ENCODE measurements at regions not wholly inside any gene's neighbourhood (a gene's known extent, or its start where the extent isn't known, plus 50 kb on each side); places are given as distances from the start of the nearest gene placed in this dataset.

GRCh38 chr1:217032715-217033367 lies 309.6 kb upstream of the ESRRG start:
- H3K4me3 ChIP-seq (ENCODE audit: low read depth, low read length) = no peak overlapping the region
- TF ChIP-seq CTCF (IDR thresholded peaks at IDR 0.05; ENCODE audit: low read depth, low read length) = no peak

GRCh38 chr1:217029281-217030157 lies 306.3 kb upstream of the ESRRG start:
- TF ChIP-seq CTCF (IDR thresholded peaks at IDR 0.05; ENCODE audit: low read depth, low read length) = no peak
- H3K4me3 ChIP-seq (ENCODE audit: low read depth, low read length) = no peak overlapping the region

- H3K4me3 ChIP-seq (ENCODE audit: low read depth, low read length) = no peak overlapping the region
- no peak for TF ChIP-seq CTCF (IDR thresholded peaks at IDR 0.05; ENCODE audit: low read depth, low read length)
These were observed 304.3 kb upstream of the ESRRG start for GRCh38 chr1:217027403-217028080.

GRCh38 chr1:217026531-217026930 lies 303.3 kb upstream of the ESRRG start:
- TF ChIP-seq CTCF (IDR thresholded peaks at IDR 0.05; ENCODE audit: low read depth, low read length) = no peak
- H3K4me3 ChIP-seq (ENCODE audit: low read depth, low read length) = no peak overlapping the region

GRCh38 chr1:217025381-217025780 lies 302.2 kb upstream of the ESRRG start:
- H3K4me3 ChIP-seq (ENCODE audit: low read depth, low read length) = no peak overlapping the region
- TF ChIP-seq CTCF (IDR thresholded peaks at IDR 0.05; ENCODE audit: low read depth, low read length) = no peak

GRCh38 chr1:217024911-217025310 lies 301.7 kb upstream of the ESRRG start:
- no peak for TF ChIP-seq CTCF (IDR thresholded peaks at IDR 0.05; ENCODE audit: low read depth, low read length)
- H3K4me3 ChIP-seq (ENCODE audit: low read depth, low read length) = no peak overlapping the region

Measured in WI38 (cell line).